HPDE6-E6E7 (cell line): ENCODE measurements at regions not wholly inside any gene's neighbourhood (a gene's known extent, or its start where the extent isn't known, plus 50 kb on each side); places are given as distances from the start of the nearest gene placed in this dataset.

Experiments
- DNase-seq: peaks from one replicate; pipeline ENCODE4 v3.0.0; 2011; ENCODE audit warnings: missing footprints; ENCODE audit errors: extremely low spot score

GRCh38 chr2:103734911-103735310 lies 973.1 kb downstream of the TMEM182 start:
- no peak for DNase-seq

GRCh38 chr2:103738108-103738507 lies 976.3 kb downstream of the TMEM182 start:
- no peak for DNase-seq

GRCh38 chr2:103738606-103739005 lies 976.8 kb downstream of the TMEM182 start:
- no peak for DNase-seq

- DNase-seq: no peak
Observed at GRCh38 chr2:103739186-103739585, 977.4 kb downstream of the TMEM182 start.

GRCh38 chr2:103739921-103740320 lies 978.1 kb downstream of the TMEM182 start:
- DNase-seq: no peak

- no peak for DNase-seq
Observed at GRCh38 chr2:103740631-103741030, 978.8 kb downstream of the TMEM182 start.

- DNase-seq: no peak
Observed at GRCh38 chr2:103743195-103743594, 981.4 kb downstream of the TMEM182 start.

- DNase-seq: no peak
Observed at GRCh38 chr2:103754530-103754929, 992.7 kb downstream of the TMEM182 start.

GRCh38 chr2:103773884-103774283 lies 1012.1 kb downstream of the TMEM182 start:
- DNase-seq: no peak

- DNase-seq: no peak
Observed at GRCh38 chr2:103780088-103780702, 1018.4 kb downstream of the TMEM182 start.

- no peak for DNase-seq
Observed at GRCh38 chr2:103781313-103781712, 1019.5 kb downstream of the TMEM182 start.

GRCh38 chr2:103784261-103784660 lies 1022.4 kb downstream of the TMEM182 start:
- no peak for DNase-seq

GRCh38 chr2:103785432-103785831 lies 1023.6 kb downstream of the TMEM182 start:
- DNase-seq: no peak

GRCh38 chr2:103785956-103786355 lies 1024.1 kb downstream of the TMEM182 start:
- DNase-seq: no peak

GRCh38 chr2:103788389-103788788 lies 1026.6 kb downstream of the TMEM182 start:
- no peak for DNase-seq

- DNase-seq: no peak
Observed at GRCh38 chr2:103788951-103789350, 1027.1 kb downstream of the TMEM182 start.

GRCh38 chr2:103789381-103790095 lies 1027.7 kb downstream of the TMEM182 start:
- DNase-seq: no peak

GRCh38 chr2:103792042-103792441 lies 1030.2 kb downstream of the TMEM182 start:
- no peak for DNase-seq

- DNase-seq: no peak
Observed at GRCh38 chr2:103798291-103798690, 1036.5 kb downstream of the TMEM182 start.

GRCh38 chr2:103804013-103804412 lies 1042.2 kb downstream of the TMEM182 start:
- DNase-seq: no peak

- no peak for DNase-seq
Observed at GRCh38 chr2:103805746-103806145, 1043.9 kb downstream of the TMEM182 start.

- DNase-seq: no peak
Observed at GRCh38 chr2:103808814-103809213, 1045.1 kb upstream of the POU3F3 start.

- no peak for DNase-seq
Observed at GRCh38 chr2:103809415-103809814, 1044.5 kb upstream of the POU3F3 start.
